HEK293 (cell line): ENCODE measurements at regions not wholly inside any gene's neighbourhood (a gene's known extent, or its start where the extent isn't known, plus 50 kb on each side); places are given as distances from the start of the nearest gene placed in this dataset.

ENCODE experiments used
- CTCF ChIA-PET: fragments of 350-600 bp; formaldehyde crosslinking; extraction: SDS; loops from one replicate; lab custom pipeline; 2021; ENCODE audit warnings: antibody characterized with exemption; lab: Yijun Ruan, JAX
- POLR2A ChIA-PET: fragments of 300-600 bp; formaldehyde crosslinking; extraction: SDS; loops from one replicate; lab custom pipeline; 2020; ENCODE audit warnings: antibody characterized with exemption, inconsistent platforms; lab: Yijun Ruan, JAX
- H3K27ac ChIP-seq: fragments of 200-500 bp; sonication (Bioruptor generic); 2 replicates; pipeline ENCODE4 v1.5.1; 2014; ENCODE audit warnings: low read depth, low read length, control low read depth, inconsistent platforms; ENCODE audit errors: extremely low read depth
- H3K36me3 ChIP-seq, 2 experiments: fragments of 200-500 bp in 1 of 2; sonication (Bioruptor generic) in 1 of 2; 1 replicate in 1 of 2; 2 replicates in 1 of 2; pipeline ENCODE4 v1.5.1; 2014 to 2017; ENCODE audit warnings: inconsistent platforms in 2 of 2, low read length in 2 of 2; ENCODE audit not compliant: control insufficient read depth in 2 of 2, insufficient read depth in 1 of 2
- H3K4me1 ChIP-seq: fragments of 200-500 bp; sonication (Bioruptor generic); 2 replicates; pipeline ENCODE4 v1.5.1; 2014; ENCODE audit warnings: mild to moderate bottlenecking, low read length, inconsistent platforms; ENCODE audit not compliant: control insufficient read depth, insufficient read depth
- H3K4me3 ChIP-seq: 2 replicates; pipeline ENCODE4 v1.5.1; 2011; ENCODE audit warnings: low read depth, mild to moderate bottlenecking, control low read depth, low read length, moderate library complexity
- H3K9me3 ChIP-seq: fragments of 200-500 bp; sonication (Bioruptor generic); 2 replicates; pipeline ENCODE4 v1.5.1; 2014; ENCODE audit warnings: low read depth, low read length, inconsistent platforms; ENCODE audit not compliant: control insufficient read depth, insufficient read depth
- EGR2 ChIP-seq: fragments of 450-650 bp; formaldehyde crosslinking; IDR thresholded peaks from 2 replicates; pipeline ENCODE4 v1.5.1; 2016; ENCODE audit warnings: low read depth, missing biosample characterization, missing genetic modification characterization
- HIC1 ChIP-seq: fragments of 450-650 bp; formaldehyde crosslinking; IDR thresholded peaks from 2 replicates; pipeline ENCODE4 v1.5.1; 2016; ENCODE audit warnings: missing biosample characterization, missing genetic modification characterization
- HOXD13 ChIP-seq: sonication (generic); formaldehyde crosslinking; IDR thresholded peaks from 2 replicates; pipeline ENCODE4 v1.8.0; 2022; ENCODE audit warnings: missing genetic modification reagents, borderline replicate concordance
- KLF8 ChIP-seq: fragments of 450-650 bp; formaldehyde crosslinking; IDR thresholded peaks from 2 replicates; pipeline ENCODE4 v1.5.1; 2016; ENCODE audit warnings: missing biosample characterization, missing genetic modification characterization
- KLF9 ChIP-seq: fragments of 450-650 bp; formaldehyde crosslinking; IDR thresholded peaks from 2 replicates; pipeline ENCODE4 v1.5.1; 2016; ENCODE audit warnings: missing biosample characterization, missing genetic modification characterization, low read depth
- MEIS1 ChIP-seq: sonication (generic); formaldehyde crosslinking; IDR thresholded peaks from 2 replicates; pipeline ENCODE4 v1.8.1; 2022; ENCODE audit warnings: missing genetic modification reagents, mild to moderate bottlenecking, borderline replicate concordance
- MYNN ChIP-seq: fragments of 450-650 bp; formaldehyde crosslinking; IDR thresholded peaks from 2 replicates; pipeline ENCODE4 v1.5.1; 2016; ENCODE audit warnings: missing biosample characterization, missing genetic modification characterization, borderline replicate concordance
- SCRT2 ChIP-seq: fragments of 450-650 bp; formaldehyde crosslinking; IDR thresholded peaks from 2 replicates; pipeline ENCODE4 v1.5.1; 2016; ENCODE audit warnings: missing biosample characterization, missing genetic modification characterization
- SP2 ChIP-seq: fragments of 450-650 bp; formaldehyde crosslinking; IDR thresholded peaks from 2 replicates; pipeline ENCODE4 v1.5.1; 2016; ENCODE audit warnings: missing biosample characterization, missing genetic modification characterization
- TRIM28 ChIP-seq: IDR thresholded peaks from 2 replicates; pipeline ENCODE4 v1.6.1; 2011; ENCODE audit warnings: low read length, control low read depth, borderline replicate concordance
- YY2 ChIP-seq: fragments of 450-650 bp; formaldehyde crosslinking; IDR thresholded peaks from 2 replicates; pipeline ENCODE4 v1.5.1; 2016; ENCODE audit warnings: missing biosample characterization, missing genetic modification characterization
- ZBTB48 ChIP-seq: fragments of 450-650 bp; formaldehyde crosslinking; IDR thresholded peaks from 2 replicates; pipeline ENCODE4 v1.5.1; 2016; ENCODE audit warnings: missing biosample characterization, missing genetic modification characterization
- ZBTB7A ChIP-seq: fragments of 450-650 bp; formaldehyde crosslinking; IDR thresholded peaks from 2 replicates; pipeline ENCODE4 v1.5.1; 2016; ENCODE audit warnings: low read depth, missing biosample characterization, missing genetic modification characterization
- ZFP37 ChIP-seq: fragments of 450-650 bp; formaldehyde crosslinking; IDR thresholded peaks from 2 replicates; pipeline ENCODE4 v1.5.1; 2016; ENCODE audit warnings: missing biosample characterization, missing genetic modification characterization
- ZNF138 ChIP-seq: fragments of 450-650 bp; formaldehyde crosslinking; IDR thresholded peaks from 2 replicates; pipeline ENCODE4 v1.5.1; 2016; ENCODE audit warnings: missing biosample characterization, missing genetic modification characterization, borderline replicate concordance
- ZNF146 ChIP-seq: fragments of 450-650 bp; formaldehyde crosslinking; IDR thresholded peaks from 2 replicates; pipeline ENCODE4 v1.5.1; 2016; ENCODE audit warnings: missing biosample characterization, missing genetic modification characterization
- ZNF2 ChIP-seq: fragments of 450-650 bp; formaldehyde crosslinking; IDR thresholded peaks from 2 replicates; pipeline ENCODE4 v1.5.1; 2016; ENCODE audit warnings: missing biosample characterization, missing genetic modification characterization
- ZNF23 ChIP-seq: fragments of 450-650 bp; formaldehyde crosslinking; IDR thresholded peaks from 2 replicates; pipeline ENCODE4 v1.5.1; 2016; ENCODE audit warnings: missing biosample characterization, missing genetic modification characterization, borderline replicate concordance
- ZNF274 ChIP-seq, 2 experiments: fragments of 200-500 bp in 1 of 2; fragments of 450-650 bp in 1 of 2; sonication (Bioruptor generic) in 1 of 2; formaldehyde crosslinking in 1 of 2; IDR thresholded peaks; 2 replicates each; pipeline versions ENCODE4 v1.5.1 to v1.6.1; 2014 to 2016; ENCODE audit warnings: borderline replicate concordance in 1 of 2, inconsistent platforms in 1 of 2, low read length in 1 of 2, missing biosample characterization in 1 of 2, missing genetic modification characterization in 1 of 2
- ZNF366 ChIP-seq: fragments of 450-650 bp; formaldehyde crosslinking; conservative IDR thresholded peaks from 2 replicates; pipeline ENCODE4 v1.5.1; 2016; ENCODE audit warnings: missing biosample characterization, missing genetic modification characterization
- ZNF391 ChIP-seq: fragments of 450-650 bp; formaldehyde crosslinking; IDR thresholded peaks from 2 replicates; pipeline ENCODE4 v1.5.1; 2016; ENCODE audit warnings: low read depth, missing biosample characterization, missing genetic modification characterization, borderline replicate concordance
- ZNF394 ChIP-seq: fragments of 450-650 bp; formaldehyde crosslinking; IDR thresholded peaks from 2 replicates; pipeline ENCODE4 v1.5.1; 2016; ENCODE audit warnings: missing biosample characterization, missing genetic modification characterization, mild to moderate bottlenecking, moderate library complexity, borderline replicate concordance
- ZNF423 ChIP-seq: fragments of 450-650 bp; formaldehyde crosslinking; IDR thresholded peaks from 2 replicates; pipeline ENCODE4 v1.5.1; 2016; ENCODE audit warnings: missing biosample characterization, missing genetic modification characterization
- ZNF426 ChIP-seq: fragments of 450-650 bp; formaldehyde crosslinking; IDR thresholded peaks from 2 replicates; pipeline ENCODE4 v1.5.1; 2017; ENCODE audit warnings: missing biosample characterization, missing genetic modification characterization, mild to moderate bottlenecking, inconsistent platforms, moderate library complexity
- ZNF530 ChIP-seq: fragments of 450-650 bp; formaldehyde crosslinking; IDR thresholded peaks from 2 replicates; pipeline ENCODE4 v1.5.1; 2016; ENCODE audit warnings: low read depth, missing biosample characterization, missing genetic modification characterization
- ZNF600 ChIP-seq: fragments of 450-650 bp; formaldehyde crosslinking; IDR thresholded peaks from 2 replicates; pipeline ENCODE4 v1.5.1; 2016; ENCODE audit warnings: missing biosample characterization, missing genetic modification characterization
- ZNF660 ChIP-seq: fragments of 450-650 bp; IDR thresholded peaks from 2 replicates; pipeline ENCODE4 v1.5.1; 2018; ENCODE audit warnings: missing biosample characterization, mild to moderate bottlenecking, missing genetic modification characterization
- ZSCAN16 ChIP-seq: fragments of 450-650 bp; formaldehyde crosslinking; IDR thresholded peaks from 2 replicates; pipeline ENCODE4 v1.5.1; 2016; ENCODE audit warnings: missing biosample characterization, missing genetic modification characterization
- TF ChIP-seq, protein P1 (sequence below): fragments of 450-650 bp; formaldehyde crosslinking; IDR thresholded peaks from 2 replicates; pipeline ENCODE4 v1.5.1; 2016; ENCODE audit warnings: missing biosample characterization, missing genetic modification characterization
- TF ChIP-seq, protein P2 (sequence below): fragments of 450-650 bp; formaldehyde crosslinking; IDR thresholded peaks from 2 replicates; pipeline ENCODE4 v1.5.1; 2016; ENCODE audit warnings: missing biosample characterization, missing genetic modification characterization

DNA sequence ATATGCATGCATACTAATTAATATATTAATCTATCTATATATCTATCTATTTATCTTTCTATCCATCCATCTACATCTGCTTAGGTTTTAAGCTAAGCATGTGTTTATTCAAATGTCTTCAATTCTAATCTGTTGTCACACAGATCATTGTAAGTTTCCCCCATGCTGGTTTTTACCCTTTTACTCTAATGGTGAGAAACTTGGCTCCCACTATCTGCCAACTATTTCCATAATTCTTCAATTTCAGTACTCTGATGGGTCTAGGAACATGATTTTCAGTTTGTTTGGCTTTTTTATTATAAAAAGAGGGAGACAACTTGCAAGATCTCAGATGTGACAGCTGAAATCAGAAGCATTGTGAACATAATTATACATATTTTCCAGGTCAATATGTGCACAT, 773.8 kb downstream of the PLOD2 start:
- no peaks in the 10 kb centered on the region for H3K36me3 ChIP-seq
- no peak overlapping the region for H3K27ac ChIP-seq
- H3K9me3 ChIP-seq = no peaks in the 10 kb centered on the region
- POLR2A ChIA-PET = no interaction called here
- CTCF ChIA-PET = no interaction called here
- no peaks in the 10 kb centered on the region for H3K4me1 ChIP-seq
- TF ChIP-seq ZNF423 (tag by site-specific recombination) (no peak), ZNF23 (no peak), ZNF2 (tag by site-specific recombination) (no peak), KLF9 (no peak), YY2 (tag by site-specific recombination) (no peak), EGR2 (tag by site-specific recombination) (no peak), HOXD13 (CRISPR knock-in tag) (no peak), SP2 (tag by site-specific recombination) (no peak), ZBTB7A (tag by site-specific recombination) (no peak), MYNN (tag by site-specific recombination) (no peak)
- H3K4me3 ChIP-seq = no peak overlapping the region

DNA sequence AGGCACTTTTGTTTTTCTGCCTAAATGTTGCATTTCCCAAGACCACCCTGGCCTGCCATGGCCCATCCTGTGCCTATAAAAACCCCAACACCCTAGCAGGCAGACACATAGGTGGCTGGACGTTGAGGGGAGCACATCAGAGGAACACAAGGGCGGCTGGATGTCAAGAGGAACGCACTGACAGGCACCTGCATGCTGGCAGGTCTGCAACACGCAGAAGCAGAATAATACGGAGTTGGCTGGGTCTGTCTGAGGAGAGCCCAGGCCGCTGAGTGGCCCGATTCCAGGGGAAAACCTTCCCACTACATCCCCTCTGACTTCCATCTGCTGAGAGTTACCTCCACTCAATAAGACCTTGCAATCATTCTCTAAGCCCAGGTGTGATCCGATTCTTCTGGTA, 765.6 kb downstream of the PLOD2 start:
- Histone ChIP-seq H3K9me3 (no peaks in the 10 kb centered on the region), H3K36me3 (no peaks in the 10 kb centered on the region)
- TF ChIP-seq MYNN (tag by site-specific recombination) = no peak
- no peak for TF ChIP-seq ZNF394 (tag by site-specific recombination)
- TF ChIP-seq ZSCAN16 (tag by site-specific recombination) = no peak
- TF ChIP-seq ZNF146 = no peak
- no peak for TF ChIP-seq MEIS1 (CRISPR knock-in tag)
- TF ChIP-seq ZNF426 (tag by site-specific recombination) = no peak
- no peak for TF ChIP-seq ZNF391
- no peak for TF ChIP-seq HIC1 (tag by site-specific recombination)
- TF ChIP-seq, protein P1, sequence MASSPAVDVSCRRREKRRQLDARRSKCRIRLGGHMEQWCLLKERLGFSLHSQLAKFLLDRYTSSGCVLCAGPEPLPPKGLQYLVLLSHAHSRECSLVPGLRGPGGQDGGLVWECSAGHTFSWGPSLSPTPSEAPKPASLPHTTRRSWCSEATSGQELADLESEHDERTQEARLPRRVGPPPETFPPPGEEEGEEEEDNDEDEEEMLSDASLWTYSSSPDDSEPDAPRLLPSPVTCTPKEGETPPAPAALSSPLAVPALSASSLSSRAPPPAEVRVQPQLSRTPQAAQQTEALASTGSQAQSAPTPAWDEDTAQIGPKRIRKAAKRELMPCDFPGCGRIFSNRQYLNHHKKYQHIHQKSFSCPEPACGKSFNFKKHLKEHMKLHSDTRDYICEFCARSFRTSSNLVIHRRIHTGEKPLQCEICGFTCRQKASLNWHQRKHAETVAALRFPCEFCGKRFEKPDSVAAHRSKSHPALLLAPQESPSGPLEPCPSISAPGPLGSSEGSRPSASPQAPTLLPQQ (tag by site-specific recombination) = no peak
- TF ChIP-seq ZNF274 (IDR thresholded peaks at IDR 0.05; ENCODE audit: low read length) = no peak
- no peak for TF ChIP-seq ZNF274 (tag by site-specific recombination; IDR thresholded peaks at IDR 0.05; ENCODE audit: borderline replicate concordance)
- no peak for TF ChIP-seq ZBTB48
- TF ChIP-seq, all 188 proteins: peak for 0
- Histone ChIP-seq H3K4me3 (no peak overlapping the region), H3K27ac (no peak overlapping the region), H3K4me1 (no peaks in the 10 kb centered on the region)
- ChIA-PET POLR2A (no interaction called here), CTCF (no interaction called here)

GRCh38 chr3:145411605-145412004, 749.4 kb downstream of the PLOD2 start:
- no peaks in the 10 kb centered on the region for H3K36me3 ChIP-seq
- no peak overlapping the region for H3K4me3 ChIP-seq
- no peaks in the 10 kb centered on the region for H3K9me3 ChIP-seq
- H3K4me1 ChIP-seq = no peaks in the 10 kb centered on the region
- H3K27ac ChIP-seq = no peak overlapping the region
- POLR2A ChIA-PET = no interaction called here
- CTCF ChIA-PET = no interaction called here
- TF ChIP-seq, protein P2, sequence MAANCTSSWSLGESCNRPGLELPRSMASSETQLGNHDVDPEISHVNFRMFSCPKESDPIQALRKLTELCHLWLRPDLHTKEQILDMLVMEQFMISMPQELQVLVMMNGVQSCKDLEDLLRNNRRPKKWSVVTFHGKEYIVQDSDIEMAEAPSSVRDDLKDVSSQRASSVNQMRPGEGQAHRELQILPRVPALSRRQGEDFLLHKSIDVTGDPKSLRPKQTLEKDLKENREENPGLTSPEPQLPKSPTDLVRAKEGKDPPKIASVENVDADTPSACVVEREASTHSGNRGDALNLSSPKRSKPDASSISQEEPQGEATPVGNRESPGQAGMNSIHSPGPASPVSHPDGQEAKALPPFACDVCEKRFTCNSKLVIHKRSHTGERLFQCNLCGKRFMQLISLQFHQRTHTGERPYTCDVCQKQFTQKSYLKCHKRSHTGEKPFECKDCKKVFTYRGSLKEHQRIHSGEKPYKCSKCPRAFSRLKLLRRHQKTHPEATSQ = no peak
- TF ChIP-seq ZNF366 (tag by site-specific recombination) (no peak), ZNF600 (no peak), ZFP37 (tag by site-specific recombination) (no peak), KLF8 (tag by site-specific recombination) (no peak), TRIM28 (no peak), ZNF660 (tag by site-specific recombination) (no peak), SCRT2 (no peak), ZNF530 (no peak), ZNF138 (no peak)
